GM12878 (cell line): ENCODE measurements at regions not wholly inside any gene's neighbourhood (a gene's known extent, or its start where the extent isn't known, plus 50 kb on each side); places are given as distances from the start of the nearest gene placed in this dataset.

ENCODE experiments used
- ATAC-seq: fragments of 200-7000 bp; cut with Tn5 transposase; 3 replicates; pipeline ENCODE4 v1.9.1; 2020; ENCODE audit warnings: mild to moderate bottlenecking, moderate library complexity
- BruUV-seq: library from RNA; stranded (reverse); fragments of 400-500 nt; replicated peaks from 2 replicates; lab custom pipeline; 2021; lab: Mats Ljungman, UMichigan
- CTCF ChIA-PET: fragments of 300-600 bp; sonication (Branson Sonifier 250); formaldehyde crosslinking; extraction: SDS; loops from one replicate; lab custom pipeline; 2021; ENCODE audit warnings: inconsistent platforms; lab: Yijun Ruan, JAX
- POLR2A ChIA-PET: fragments of 350-600 bp; formaldehyde crosslinking; extraction: SDS; loops from one replicate; lab custom pipeline; 2021; ENCODE audit warnings: inconsistent platforms; lab: Charles Lee
- RAD21 ChIA-PET: fragments of 300-600 bp; sonication (Branson Sonifier 250); formaldehyde crosslinking; loops from one replicate; lab custom pipeline; 2023; ENCODE audit warnings: antibody characterized with exemption; ENCODE audit not compliant: unreplicated experiment; lab: Charles Lee
- SMC1A ChIA-PET: fragments of 300-600 bp; sonication (Branson Sonifier 250); formaldehyde crosslinking; loops from one replicate; lab custom pipeline; 2023; ENCODE audit not compliant: unreplicated experiment, uncharacterized antibody; lab: Charles Lee
- DNase-seq: peaks from one replicate; pipeline ENCODE4 v3.0.0-alpha.2; 2011; ENCODE audit warnings: low read depth, low spot score
- FAIRE-seq: peaks from 3 replicates; lab custom pipeline; 2011; peaks lifted over from hg19 to GRCh38; lab: Jason Lieb, UNC
- H2AFZ ChIP-seq: 2 replicates; pipeline ENCODE4 v1.6.0; 2011; ENCODE audit warnings: low read depth, low read length, control low read depth; ENCODE audit not compliant: control insufficient read depth
- H3K27ac ChIP-seq: 2 replicates; pipeline ENCODE4 v1.5.1; 2011; ENCODE audit warnings: control low read depth; ENCODE audit not compliant: control insufficient read depth, insufficient read depth
- H3K27me3 ChIP-seq, 2 experiments: replicated peaks in 1 of 2; 2 replicates each; pipeline versions ENCODE4 v1.6.0 to v1.6.1; 2011; ENCODE audit warnings: low read length in 1 of 2; ENCODE audit not compliant: control insufficient read depth in 2 of 2, insufficient read depth in 2 of 2
- H3K36me3 ChIP-seq, 2 experiments: 2 replicates each; pipeline ENCODE4 v1.5.1; 2011; ENCODE audit warnings: low read length in 1 of 2; ENCODE audit not compliant: control insufficient read depth in 2 of 2, insufficient read depth in 2 of 2
- H3K4me1 ChIP-seq: 2 replicates; pipeline ENCODE4 v1.6.1; 2011; ENCODE audit warnings: mild to moderate bottlenecking, low read length, moderate library complexity, mixed read lengths; ENCODE audit not compliant: control insufficient read depth, insufficient read depth
- H3K4me2 ChIP-seq: 2 replicates; pipeline ENCODE4 v1.6.0; 2011; ENCODE audit warnings: control low read depth; ENCODE audit not compliant: control insufficient read depth, insufficient read depth
- H3K4me3 ChIP-seq: fragments of 200-600 bp; sonication (generic); 2 replicates; pipeline ENCODE4 v1.5.1; 2016
- H3K79me2 ChIP-seq: 2 replicates; pipeline ENCODE4 v1.6.0; 2011; ENCODE audit warnings: low read length; ENCODE audit not compliant: control insufficient read depth, insufficient read depth
- H3K9ac ChIP-seq: 2 replicates; pipeline ENCODE4 v1.8.0; 2011; ENCODE audit warnings: low read length, control low read depth, mixed read lengths; ENCODE audit not compliant: control insufficient read depth, insufficient read depth
- H3K9me3 ChIP-seq: replicated peaks from 3 replicates; pipeline ENCODE4 v1.5.1; 2011; ENCODE audit warnings: mild to moderate bottlenecking, low read length; ENCODE audit not compliant: control insufficient read depth, insufficient read depth
- H4K20me1 ChIP-seq: 2 replicates; pipeline ENCODE4 v1.6.0; 2011; ENCODE audit not compliant: control insufficient read depth, insufficient read depth
- CEBPB ChIP-seq, 2 experiments: fragments of 150-350 bp in 1 of 2; IDR thresholded peaks; 2 replicates each; pipeline ENCODE4 v1.6.1; 2012 to 2014; ENCODE audit warnings: low read depth in 2 of 2, low read length in 2 of 2, borderline replicate concordance in 1 of 2, inconsistent platforms in 1 of 2
- CHD4 ChIP-seq: fragments of 200-600 bp; sonication (generic); IDR thresholded peaks from 2 replicates; pipeline ENCODE4 v1.6.1; 2016; ENCODE audit warnings: mild to moderate bottlenecking
- CUX1 ChIP-seq: IDR thresholded peaks from 2 replicates; pipeline ENCODE4 v1.6.1; 2012; ENCODE audit warnings: improper control_type of control experiment, low read depth, low read length; ENCODE audit not compliant: insufficient replicate concordance
- JUNB ChIP-seq: IDR thresholded peaks from 2 replicates; pipeline ENCODE4 v1.6.1; 2016; ENCODE audit warnings: antibody characterized with exemption, mild to moderate bottlenecking
- NR2C1 ChIP-seq: fragments of 450-650 bp; IDR thresholded peaks from 2 replicates; pipeline ENCODE4 v1.6.1; 2017; ENCODE audit warnings: antibody characterized with exemption, mild to moderate bottlenecking, moderate library complexity
- SP1 ChIP-seq: IDR thresholded peaks from one replicate; pipeline ENCODE4 v1.6.1; 2011; ENCODE audit warnings: low read depth, low read length
- STAT3 ChIP-seq: IDR thresholded peaks from 2 replicates; pipeline ENCODE4 v1.6.1; 2011; ENCODE audit warnings: low read depth, low read length, improper control_type of control experiment
- WGBS: methylation state at CpG from one replicate; pipeline ENCODE4 v1.1.6; 2016; ENCODE audit warnings: low lambda C conversion rate; ENCODE audit not compliant: insufficient replicate concordance, insufficient coverage; ENCODE audit errors: missing lambda C conversion rate; 5-methylcytosine and 5-hydroxymethylcytosine counted together
- in situ Hi-C: fragments of 300-500 bp; cut with MboI; formaldehyde crosslinking; loops from 9 replicates; pipeline ENCODE4 v1.14.3; 2018; ENCODE audit warnings: mixed read lengths
- intact Hi-C: fragments of 100-400 bp; cut with micrococcal nuclease; formaldehyde crosslinking; loops from one replicate; pipeline ENCODE4 v1.14.2; 2022; ENCODE audit not compliant: unreplicated experiment
- TF ChIP-seq, protein P1 (sequence below): fragments of 450-650 bp; IDR thresholded peaks from 2 replicates; pipeline ENCODE4 v1.6.1; 2017; ENCODE audit warnings: borderline replicate concordance
- TF ChIP-seq, protein P2 (sequence below): fragments of 450-650 bp; conservative IDR thresholded peaks from 2 replicates; pipeline ENCODE4 v1.6.1; 2017; ENCODE audit warnings: mild to moderate bottlenecking, moderate library complexity

- TF ChIP-seq CUX1: no peak
- TF ChIP-seq, protein P1, sequence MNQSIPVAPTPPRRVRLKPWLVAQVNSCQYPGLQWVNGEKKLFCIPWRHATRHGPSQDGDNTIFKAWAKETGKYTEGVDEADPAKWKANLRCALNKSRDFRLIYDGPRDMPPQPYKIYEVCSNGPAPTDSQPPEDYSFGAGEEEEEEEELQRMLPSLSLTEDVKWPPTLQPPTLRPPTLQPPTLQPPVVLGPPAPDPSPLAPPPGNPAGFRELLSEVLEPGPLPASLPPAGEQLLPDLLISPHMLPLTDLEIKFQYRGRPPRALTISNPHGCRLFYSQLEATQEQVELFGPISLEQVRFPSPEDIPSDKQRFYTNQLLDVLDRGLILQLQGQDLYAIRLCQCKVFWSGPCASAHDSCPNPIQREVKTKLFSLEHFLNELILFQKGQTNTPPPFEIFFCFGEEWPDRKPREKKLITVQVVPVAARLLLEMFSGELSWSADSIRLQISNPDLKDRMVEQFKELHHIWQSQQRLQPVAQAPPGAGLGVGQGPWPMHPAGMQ: no peak
- no peak for TF ChIP-seq SP1
- no peak for TF ChIP-seq CHD4
These were observed 100.3 kb downstream of the MAF start (continued) for GRCh38 chr16:79500286-79500685.

GRCh38 chr16:79498928-79499327 lies 101.6 kb downstream of the MAF start:
- Histone ChIP-seq H4K20me1 (no peaks in the 10 kb centered on the region), H3K4me1 (no peaks in the 10 kb centered on the region), H3K36me3 (no peaks in the 10 kb centered on the region), H3K27me3 (no peaks in the 10 kb centered on the region), H3K79me2 (no peaks in the 10 kb centered on the region), H3K27ac (no peak overlapping the region), H3K4me3 (no peak overlapping the region), H3K9me3 (no peaks in the 10 kb centered on the region), H3K4me2 (no peak overlapping the region), H3K9ac (no peak overlapping the region), H2AFZ (no peak overlapping the region)
- ChIA-PET RAD21 (no interaction called here), POLR2A (no interaction called here), CTCF (no interaction called here), SMC1A (interaction anchor here (0.7 kb wide), 1 partner anchor 163 kb away, joined by 3 read pairs; no protein-coding TSS in a partner anchor)
- DNase-seq (no peak), ATAC-seq (no peak), FAIRE-seq (no peak)
- in situ Hi-C loops: no loop called here
- no TSS peak for BruUV-seq
- intact Hi-C loops: no loop called here
- WGBS: 0% methylated on average over 1 of the region's 1 CpG
- TF ChIP-seq JUNB: no peak
- no peak for TF ChIP-seq STAT3
- no peak for TF ChIP-seq NR2C1
- no peak for TF ChIP-seq CUX1
- TF ChIP-seq CEBPB (IDR thresholded peaks at IDR 0.05; ENCODE audit: borderline replicate concordance in 1 of 2, low read depth in 2 of 2, low read length in 2 of 2): no peak
- TF ChIP-seq, protein P2, sequence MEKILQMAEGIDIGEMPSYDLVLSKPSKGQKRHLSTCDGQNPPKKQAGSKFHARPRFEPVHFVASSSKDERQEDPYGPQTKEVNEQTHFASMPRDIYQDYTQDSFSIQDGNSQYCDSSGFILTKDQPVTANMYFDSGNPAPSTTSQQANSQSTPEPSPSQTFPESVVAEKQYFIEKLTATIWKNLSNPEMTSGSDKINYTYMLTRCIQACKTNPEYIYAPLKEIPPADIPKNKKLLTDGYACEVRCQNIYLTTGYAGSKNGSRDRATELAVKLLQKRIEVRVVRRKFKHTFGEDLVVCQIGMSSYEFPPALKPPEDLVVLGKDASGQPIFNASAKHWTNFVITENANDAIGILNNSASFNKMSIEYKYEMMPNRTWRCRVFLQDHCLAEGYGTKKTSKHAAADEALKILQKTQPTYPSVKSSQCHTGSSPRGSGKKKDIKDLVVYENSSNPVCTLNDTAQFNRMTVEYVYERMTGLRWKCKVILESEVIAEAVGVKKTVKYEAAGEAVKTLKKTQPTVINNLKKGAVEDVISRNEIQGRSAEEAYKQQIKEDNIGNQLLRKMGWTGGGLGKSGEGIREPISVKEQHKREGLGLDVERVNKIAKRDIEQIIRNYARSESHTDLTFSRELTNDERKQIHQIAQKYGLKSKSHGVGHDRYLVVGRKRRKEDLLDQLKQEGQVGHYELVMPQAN: no peak
